Heart right ventricle (tissue), 16 donors: ENCODE measurements at regions not wholly inside any gene's neighbourhood (a gene's known extent, or its start where the extent isn't known, plus 50 kb on each side); places are given as distances from the start of the nearest gene placed in this dataset.
"Not testable (repeated sequence)": the region's sequence is repeated elsewhere in the genome, so short reads cannot be mapped to it uniquely, and the experiment has no call there.

Experiments
- ATAC-seq, 8 donors: fragments of 200-7000 bp; cut with Tn5 transposase; one replicate each; pipeline ENCODE4 v1.9.1; 2020; ENCODE audit warnings: mild to moderate bottlenecking in 8 of 8, moderate library complexity in 8 of 8, moderate number of reproducible peaks in 1 of 8
- DNase-seq, 2 donors: peaks; one replicate each; pipeline ENCODE4 v3.0.0-alpha.2; 2020
- H3K27ac ChIP-seq, 10 donors: fragments of 200-600 bp; sonication (generic) in 2 of 10; one replicate each; pipeline versions ENCODE4 v1.5.0 to v1.8.0; 2020 to 2022; ENCODE audit warnings: mild to moderate bottlenecking in 3 of 10
- H3K27me3 ChIP-seq, 7 donors: fragments of 200-600 bp; one replicate each; pipeline ENCODE4 v1.8.0; 2021 to 2022; ENCODE audit warnings: mild to moderate bottlenecking in 2 of 7
- H3K36me3 ChIP-seq, 9 donors: fragments of 200-600 bp; sonication (generic) in 1 of 9; one replicate each; pipeline versions ENCODE4 v1.5.0 to v1.8.0; 2020 to 2022; ENCODE audit warnings: mild to moderate bottlenecking in 2 of 9
- H3K4me1 ChIP-seq, 9 donors: fragments of 200-600 bp; sonication (generic) in 1 of 9; one replicate each; pipeline versions ENCODE4 v1.5.0 to v1.8.0; 2020 to 2022; ENCODE audit warnings: mild to moderate bottlenecking in 4 of 9
- H3K4me3 ChIP-seq, 10 donors: fragments of 200-600 bp; sonication (generic) in 2 of 10; one replicate each; pipeline versions ENCODE4 v1.5.0 to v1.8.0; 2020 to 2022; ENCODE audit warnings: mild to moderate bottlenecking in 7 of 10, moderate library complexity in 2 of 10
- H3K9me3 ChIP-seq, 11 donors: fragments of 200-600 bp in 10 of 11; sonication (generic) in 2 of 11; one replicate each; pipeline versions ENCODE4 v1.5.0 to v1.8.0; 2013 to 2022; ENCODE audit warnings: mild to moderate bottlenecking in 2 of 11, control low read depth in 1 of 11, moderate library complexity in 1 of 11
- CTCF ChIP-seq, 9 donors: fragments of 200-600 bp; sonication (generic) in 2 of 9; IDR thresholded peaks; one replicate each; pipeline versions ENCODE4 v1.5.0 to v1.8.0; 2021 to 2022; ENCODE audit warnings: antibody characterized with exemption in 9 of 9, mild to moderate bottlenecking in 5 of 9, moderate library complexity in 1 of 9
- WGBS, 2 donors: extraction: QIAGEN DNeasy Blood & Tissue Kit; methylation state at CpG; one replicate each; pipeline ENCODE4 v1.1.7; 2013; ENCODE audit warnings: inconsistent platforms in 1 of 2; 5-methylcytosine and 5-hydroxymethylcytosine counted together
- intact Hi-C, 10 donors: fragments of 100-400 bp; cut with DNase I; formaldehyde crosslinking; loops; one replicate each; pipeline versions ENCODE4 v1.11.1 to v1.14.2; 2022
- donor health status: Arrhythmogenic right ventricular cardiomyopathy.
- donor health status: ischemic (EF 13 %, LVEDD 7.1; RV severe dilation, severe dysfunction).
- donor health status: healthy with polysubstance abuse.
- donor health status: DM: no; HTN: yes; CAD: no.
- donor health status: DM: no; HTN: no; CAD: no.
- donor health status: ischemic (EF 25% LVEDD 6.9; RV normal size, moderate dysfunction).
- donor health status: ischemic (EF 25% LVEDD 5.7; RV mildly dilated, moderate dysfunction).
- donor health status: healthy.
- donor health status: DM: yes; HTN: yes; CAD: no.
- donor health status: Ischemic cardiomyopathy.
- donor health status: ischemic (EF 35%, LVEDD 5.7; RV mildly dilated, moderate dysfunction).
- donor health status: nonischemic (EF 11% LVEDD 7.7; RV severe dilation, severe dysfunction).
- donor health status: DM: yes; HTN: yes; CAD: no.
- donor health status: PGD.
- donor health status: ischemic (EF 29% LVEDD 5.4; RV normal size, mild dysfunction).
- donor health status: nonischemic (EF 23%, LVEDD 6.1; RV moderate dilation, normal function).

GRCh38 chr6:170221052-170221752 is 69.7 kb downstream of the DLL1 start:
- DNase-seq (no peak), ATAC-seq (no peak)
- intact Hi-C loops: loop anchor here in 1 of 10 donors (5.0 kb wide), 1 partner anchor 44 kb away; no protein-coding TSS in a partner anchor
- WGBS, 2 donors: 84 to 86% methylated on average over 26 to 28 of the region's 29 CpGs
- Histone ChIP-seq H3K4me1 (peaks cover 0 to 16% (median 10%) of the 10 kb centered on the region in 9 donors), H3K4me3 (no peak overlapping the region), H3K27me3 (peaks cover 0 to 3% (median 0%) of the 10 kb centered on the region in 7 donors), H3K27ac (no peak overlapping the region), H3K36me3 (no peaks in the 10 kb centered on the region), H3K9me3 (no peaks in the 10 kb centered on the region)
- TF ChIP-seq CTCF (IDR thresholded peaks at IDR 0.05): no peak

- H3K9me3 ChIP-seq, H3K27ac ChIP-seq, DNase-seq, H3K4me1 ChIP-seq, ATAC-seq, H3K4me3 ChIP-seq, intact Hi-C loops, H3K36me3 ChIP-seq: not testable (repeated sequence)
- peaks cover 0 to 22% (median 0%) of the 10 kb centered on the region in 7 donors for H3K27me3 ChIP-seq
- 97% methylated on average over 15 to 16 of the region's 19 CpGs for WGBS, 2 donors
Measured at GRCh38 chr6:170213637-170214018, 77.2 kb downstream of the DLL1 start.

- 88 to 89% methylated on average over 40 of the region's 40 CpGs for WGBS, 2 donors
- intact Hi-C loops: no loop called here
- TF ChIP-seq CTCF (IDR thresholded peaks at IDR 0.05): no peak
Measured at GRCh38 chr6:170212956-170213636, 77.8 kb downstream of the DLL1 start.

GRCh38 chr6:170212051-170212756 is 78.7 kb downstream of the DLL1 start:
- Histone ChIP-seq H3K4me3 (no peak overlapping the region), H3K4me1 (no peaks in the 10 kb centered on the region), H3K27ac (no peak overlapping the region), H3K9me3 (no peaks in the 10 kb centered on the region), H3K36me3 (no peaks in the 10 kb centered on the region), H3K27me3 (peaks cover 0 to 29% (median 0%) of the 10 kb centered on the region in 7 donors)
- TF ChIP-seq CTCF (IDR thresholded peaks at IDR 0.05): no peak
- 79 to 82% methylated on average over 23 of the region's 23 CpGs for WGBS, 2 donors
- no peak for DNase-seq
- intact Hi-C loops: no loop called here
- ATAC-seq: peak in 2 of 8 donors; percentile 15 to 26

More at GRCh38 chr6:170212956-170213636, 77.8 kb downstream of the DLL1 start:
- Histone ChIP-seq H3K27me3 (peaks cover 0 to 28% (median 0%) of the 10 kb centered on the region in 7 donors), H3K27ac (no peak overlapping the region), H3K4me3 (no peak overlapping the region), H3K36me3 (no peaks in the 10 kb centered on the region), H3K9me3 (no peaks in the 10 kb centered on the region), H3K4me1 (no peaks in the 10 kb centered on the region)
- DNase-seq (no peak), ATAC-seq (no peak)
